SK-N-SH treated with all-trans-retinoic acid at 6 μM for 48 hours (cell line): ENCODE measurements at regions not wholly inside any gene's neighbourhood (a gene's known extent, or its start where the extent isn't known, plus 50 kb on each side); places are given as distances from the start of the nearest gene placed in this dataset.

ENCODE experiments used
- ATAC-seq: fragments of 200-7000 bp; cut with Tn5 transposase; 3 replicates; pipeline ENCODE4 v1.9.1; 2020; ENCODE audit warnings: mild to moderate bottlenecking, moderate library complexity
- ARNTL ChIP-seq: fragments of 450-650 bp; formaldehyde crosslinking; IDR thresholded peaks from 2 replicates; pipeline ENCODE4 v1.5.0; 2020; ENCODE audit warnings: low read depth, mild to moderate bottlenecking, moderate library complexity, borderline replicate concordance
- BACH2 ChIP-seq: fragments of 250-450 bp; sonication (Bioruptor Pico); IDR thresholded peaks from 2 replicates; pipeline ENCODE4 v1.9.0; 2021; ENCODE audit warnings: mild to moderate bottlenecking, borderline replicate concordance
- CREB5 ChIP-seq: fragments of 250-450 bp; sonication (Bioruptor Pico); IDR thresholded peaks from 2 replicates; pipeline ENCODE4 v1.5.1; 2020; ENCODE audit warnings: low read depth, mild to moderate bottlenecking, moderate library complexity
- CSDC2 ChIP-seq: fragments of 250-450 bp; sonication (Bioruptor Pico); IDR thresholded peaks from 2 replicates; pipeline ENCODE4 v1.5.0; 2020; ENCODE audit warnings: mild to moderate bottlenecking, moderate library complexity
- CSRNP3 ChIP-seq: fragments of 250-450 bp; sonication (Bioruptor Pico); IDR thresholded peaks from 2 replicates; pipeline ENCODE4 v1.5.1; 2021; ENCODE audit warnings: mild to moderate bottlenecking, moderate library complexity
- ESRRG ChIP-seq: fragments of 250-450 bp; sonication (Bioruptor Pico); IDR thresholded peaks from 2 replicates; pipeline ENCODE4 v1.6.1; 2021; ENCODE audit warnings: mild to moderate bottlenecking
- GLIS3 ChIP-seq: fragments of 250-450 bp; sonication (Bioruptor Pico); IDR thresholded peaks from 2 replicates; pipeline ENCODE4 v1.5.0; 2020; ENCODE audit warnings: mild to moderate bottlenecking, moderate library complexity
- ISL1 ChIP-seq: fragments of 250-450 bp; sonication (Bioruptor Pico); IDR thresholded peaks from 2 replicates; pipeline ENCODE4 v2.1.2; 2022; ENCODE audit warnings: mild to moderate bottlenecking, moderate library complexity
- OSR1 ChIP-seq: fragments of 250-450 bp; sonication (Bioruptor Pico); IDR thresholded peaks from 2 replicates; pipeline ENCODE4 v1.8.0; 2022; ENCODE audit warnings: moderate library complexity, mild to moderate bottlenecking, inconsistent platforms
- PATZ1 ChIP-seq: fragments of 250-450 bp; sonication (Bioruptor Pico); IDR thresholded peaks from 2 replicates; pipeline ENCODE4 v1.8.0; 2020; ENCODE audit warnings: mild to moderate bottlenecking, moderate library complexity, borderline replicate concordance
- PPARA ChIP-seq: fragments of 250-450 bp; sonication (Bioruptor Pico); IDR thresholded peaks from 2 replicates; pipeline ENCODE4 v1.5.0; 2020; ENCODE audit warnings: mild to moderate bottlenecking, borderline replicate concordance
- RARB ChIP-seq: fragments of 250-450 bp; sonication (Bioruptor Pico); IDR thresholded peaks from 2 replicates; pipeline ENCODE4 v1.8.0; 2021; ENCODE audit warnings: mild to moderate bottlenecking, moderate library complexity
- SNAI2 ChIP-seq: fragments of 250-450 bp; sonication (Bioruptor Pico); IDR thresholded peaks from 2 replicates; pipeline ENCODE4 v1.5.0; 2020; ENCODE audit warnings: mild to moderate bottlenecking, moderate library complexity
- TCF4 ChIP-seq: fragments of 250-450 bp; sonication (Bioruptor Pico); IDR thresholded peaks from 2 replicates; pipeline ENCODE4 v1.8.0; 2021; ENCODE audit warnings: mild to moderate bottlenecking, moderate library complexity, borderline replicate concordance
- TOX ChIP-seq: fragments of 250-450 bp; sonication (Bioruptor Pico); IDR thresholded peaks from 2 replicates; pipeline ENCODE4 v1.8.0; 2021; ENCODE audit warnings: mild to moderate bottlenecking, moderate library complexity, borderline replicate concordance
- TSHZ2 ChIP-seq: fragments of 250-450 bp; sonication (Bioruptor Pico); IDR thresholded peaks from 2 replicates; pipeline ENCODE4 v1.5.0; 2020; ENCODE audit warnings: mild to moderate bottlenecking, moderate library complexity
- ZC3H10 ChIP-seq: fragments of 250-450 bp; sonication (Bioruptor Pico); IDR thresholded peaks from 2 replicates; pipeline ENCODE4 v1.5.1; 2021; ENCODE audit warnings: mild to moderate bottlenecking, moderate library complexity
- ZFP3 ChIP-seq: fragments of 250-450 bp; sonication (Bioruptor Pico); IDR thresholded peaks from 2 replicates; pipeline ENCODE4 v1.5.0; 2020; ENCODE audit warnings: mild to moderate bottlenecking, moderate library complexity
- ZFP30 ChIP-seq: fragments of 450-650 bp; formaldehyde crosslinking; IDR thresholded peaks from 2 replicates; pipeline ENCODE4 v1.5.0; 2022; ENCODE audit warnings: mild to moderate bottlenecking, moderate library complexity
- ZNF565 ChIP-seq: fragments of 450-650 bp; formaldehyde crosslinking; conservative IDR thresholded peaks from 2 replicates; pipeline ENCODE4 v1.5.0; 2020; ENCODE audit warnings: low read depth, mild to moderate bottlenecking, moderate library complexity
- ZNF70 ChIP-seq: fragments of 450-650 bp; formaldehyde crosslinking; IDR thresholded peaks from 2 replicates; pipeline ENCODE4 v1.5.0; 2020; ENCODE audit warnings: mild to moderate bottlenecking, moderate library complexity
- ZNF8 ChIP-seq: fragments of 450-650 bp; formaldehyde crosslinking; IDR thresholded peaks from 2 replicates; pipeline ENCODE4 v1.5.0; 2020; ENCODE audit warnings: mild to moderate bottlenecking, moderate library complexity

GRCh38 chr12:9333161-9333560, 125.0 kb upstream of the PZP start:
- ATAC-seq, result no peak
- no peak for TF ChIP-seq TOX (CRISPR knock-in tag)
- TF ChIP-seq CSDC2 (CRISPR knock-in tag), result no peak
- no peak for TF ChIP-seq ESRRG (CRISPR knock-in tag)
- no peak for TF ChIP-seq OSR1
- no peak for TF ChIP-seq ISL1 (CRISPR knock-in tag)
- no peak for TF ChIP-seq ZNF565 (CRISPR knock-in tag)
- TF ChIP-seq CSRNP3 (CRISPR knock-in tag), result no peak
- no peak for TF ChIP-seq ZC3H10 (CRISPR knock-in tag)
- no peak for TF ChIP-seq CREB5 (CRISPR knock-in tag)
- no peak for TF ChIP-seq RARB
- no peak for TF ChIP-seq ZNF8 (CRISPR knock-in tag)
- no peak for TF ChIP-seq ARNTL (CRISPR knock-in tag)
- no peak for TF ChIP-seq TSHZ2 (CRISPR knock-in tag)
- TF ChIP-seq PATZ1 (CRISPR knock-in tag), result no peak
- no peak for TF ChIP-seq TCF4 (CRISPR knock-in tag)

- TF ChIP-seq PATZ1 (CRISPR knock-in tag) (no peak), SNAI2 (CRISPR knock-in tag) (no peak), ZNF565 (CRISPR knock-in tag) (no peak), ZNF8 (CRISPR knock-in tag) (no peak)
- ATAC-seq, result no peak
Measured at GRCh38 chr12:9332564-9332963, 124.4 kb upstream of the PZP start.

- peak; percentile 97 for ATAC-seq
Measured at GRCh38 chr12:9331218-9331626, 123.0 kb upstream of the PZP start.

More at GRCh38 chr12:9331218-9331626, 123.0 kb upstream of the PZP start:
- TF ChIP-seq PATZ1 (CRISPR knock-in tag) (no peak), ZNF8 (CRISPR knock-in tag) (no peak), PPARA (CRISPR knock-in tag) (no peak), RARB (no peak), TOX (CRISPR knock-in tag) (no peak), CSDC2 (CRISPR knock-in tag) (no peak), OSR1 (no peak), ZFP30 (CRISPR knock-in tag) (no peak), TSHZ2 (CRISPR knock-in tag) (no peak), ARNTL (CRISPR knock-in tag) (no peak), ZC3H10 (CRISPR knock-in tag) (no peak), ZNF70 (CRISPR knock-in tag) (no peak), ZFP3 (no peak), TCF4 (CRISPR knock-in tag) (no peak), ISL1 (CRISPR knock-in tag) (no peak), BACH2 (CRISPR knock-in tag) (no peak), GLIS3 (CRISPR knock-in tag) (no peak)
